Fibroblast of the aortic adventitia (primary cell): ENCODE measurements at regions not wholly inside any gene's neighbourhood (a gene's known extent, or its start where the extent isn't known, plus 50 kb on each side); places are given as distances from the start of the nearest gene placed in this dataset.
"Not testable (repeated sequence)": the region's sequence is repeated elsewhere in the genome, so short reads cannot be mapped to it uniquely, and the experiment has no call there.

ENCODE experiments used
- DNase-seq: peaks from one replicate; pipeline ENCODE4 v3.0.0-alpha.2; 2010; ENCODE audit warnings: low read depth
- H3K4me3 ChIP-seq: 2 replicates; pipeline ENCODE4 v1.5.1; 2011; ENCODE audit warnings: low read depth, mild to moderate bottlenecking, control low read depth, low read length, moderate library complexity
- CTCF ChIP-seq: IDR thresholded peaks from 2 replicates; pipeline ENCODE4 v1.5.1; 2011; ENCODE audit warnings: mild to moderate bottlenecking, low read length, control low read depth, inconsistent platforms; ENCODE audit not compliant: insufficient read depth

- TF ChIP-seq CTCF: no peak
- DNase-seq: no peak
Observed at GRCh38 chr14:58985786-58986185, 202.7 kb upstream of the DAAM1 start.

GRCh38 chr14:58987591-58987990, 200.9 kb upstream of the DAAM1 start:
- H3K4me3 ChIP-seq: no peak overlapping the region
- TF ChIP-seq CTCF: no peak
- no peak for DNase-seq

More at GRCh38 chr14:58985786-58986185, 202.7 kb upstream of the DAAM1 start:
- H3K4me3 ChIP-seq: no peak overlapping the region

- no peak overlapping the region for H3K4me3 ChIP-seq
- DNase-seq: no peak
- TF ChIP-seq CTCF: no peak
Observed at GRCh38 chr14:58992935-58993334, 195.5 kb upstream of the DAAM1 start.

- DNase-seq: no peak
- no peak overlapping the region for H3K4me3 ChIP-seq
- TF ChIP-seq CTCF: no peak
Observed at GRCh38 chr14:58994130-58994529, 194.3 kb upstream of the DAAM1 start.

GRCh38 chr14:59004012-59004411, 184.5 kb upstream of the DAAM1 start:
- no peak overlapping the region for H3K4me3 ChIP-seq
- peak; percentile 53 for TF ChIP-seq CTCF
- peak; percentile 47 for DNase-seq

- not testable (repeated sequence) for H3K4me3 ChIP-seq, DNase-seq
Observed at GRCh38 chr14:59006179-59006578, 182.3 kb upstream of the DAAM1 start.

- no peak for TF ChIP-seq CTCF
Observed at GRCh38 chr14:59009967-59010366, 178.5 kb upstream of the DAAM1 start.

More at GRCh38 chr14:59009967-59010366, 178.5 kb upstream of the DAAM1 start:
- no peak overlapping the region for H3K4me3 ChIP-seq
- no peak for DNase-seq
